Mucosa of descending colon (tissue), 3 donors: ENCODE measurements at regions not wholly inside any gene's neighbourhood (a gene's known extent, or its start where the extent isn't known, plus 50 kb on each side); places are given as distances from the start of the nearest gene placed in this dataset.
"Not testable (repeated sequence)": the region's sequence is repeated elsewhere in the genome, so short reads cannot be mapped to it uniquely, and the experiment has no call there.

Experiments
- ATAC-seq: fragments of 200-7000 bp; cut with Tn5 transposase; one replicate; pipeline ENCODE4 v1.9.1; 2020; ENCODE audit warnings: mild to moderate bottlenecking, moderate library complexity
- DNase-seq, 3 donors: peaks; one replicate each; pipeline ENCODE4 v3.0.0-alpha.2; 2020
- H3K36me3 ChIP-seq: fragments of 200-600 bp; one replicate; pipeline ENCODE4 v1.8.0; 2021; ENCODE audit warnings: low read depth, mild to moderate bottlenecking
- H3K4me1 ChIP-seq: fragments of 200-600 bp; one replicate; pipeline ENCODE4 v1.8.0; 2021; ENCODE audit warnings: low read depth, mild to moderate bottlenecking
- H3K4me3 ChIP-seq: fragments of 200-600 bp; one replicate; pipeline ENCODE4 v1.8.0; 2021; ENCODE audit warnings: mild to moderate bottlenecking
- H3K9me3 ChIP-seq: fragments of 200-600 bp; one replicate; pipeline ENCODE4 v1.8.0; 2021; ENCODE audit warnings: mild to moderate bottlenecking
- CTCF ChIP-seq: fragments of 200-600 bp; IDR thresholded peaks from one replicate; pipeline ENCODE4 v1.8.0; 2022; ENCODE audit warnings: antibody characterized with exemption, mild to moderate bottlenecking
- intact Hi-C, 2 donors: fragments of 100-400 bp; cut with DNase I in 1 of 2; cut with micrococcal nuclease in 1 of 2; formaldehyde crosslinking; loops; one replicate each; pipeline versions ENCODE4 v1.11.0 to v1.11.1; 2022; cut with DNase I, micrococcal nuclease
- donor health status: DM: no; HTN: no; CAD: no; lungs with moderate emphysema.
- donor health status: DM: no; HTN: no; CAD: no.
- donor health status: DM: no; HTN: yes; CAD: no.

GRCh38 chr2:76174505-76174904 lies 463.8 kb upstream of the GCFC2 start:
- no peak for ATAC-seq
- no peak for DNase-seq
- Histone ChIP-seq H3K36me3 (no peaks in the 10 kb centered on the region), H3K4me3 (no peak overlapping the region), H3K4me1 (no peaks in the 10 kb centered on the region), H3K9me3 (peaks cover 6% of the 10 kb centered on the region)
- intact Hi-C loops: no loop called here
- TF ChIP-seq CTCF: no peak

- H3K9me3 ChIP-seq, DNase-seq, H3K4me1 ChIP-seq, H3K4me3 ChIP-seq, ATAC-seq, intact Hi-C loops, H3K36me3 ChIP-seq: not testable (repeated sequence)
Measured at GRCh38 chr2:76173206-76173605, 462.5 kb upstream of the GCFC2 start.

GRCh38 chr2:76172154-76172595 lies 461.5 kb upstream of the GCFC2 start:
- H3K4me3 ChIP-seq, ATAC-seq, H3K9me3 ChIP-seq, DNase-seq, intact Hi-C loops, H3K4me1 ChIP-seq, H3K36me3 ChIP-seq: not testable (repeated sequence)

GRCh38 chr2:76170856-76171255 lies 460.1 kb upstream of the GCFC2 start:
- intact Hi-C loops: no loop called here
- ATAC-seq: no peak
- no peak for TF ChIP-seq CTCF
- H3K9me3 ChIP-seq: peaks cover 3% of the 10 kb centered on the region
- no peaks in the 10 kb centered on the region for H3K36me3 ChIP-seq
- H3K4me3 ChIP-seq: no peak overlapping the region
- no peaks in the 10 kb centered on the region for H3K4me1 ChIP-seq
- no peak for DNase-seq

- intact Hi-C loops: no loop called here
- H3K4me1 ChIP-seq: no peaks in the 10 kb centered on the region
- H3K36me3 ChIP-seq: no peaks in the 10 kb centered on the region
- no peak for DNase-seq
- H3K9me3 ChIP-seq: peaks cover 3% of the 10 kb centered on the region
- no peak for TF ChIP-seq CTCF
- H3K4me3 ChIP-seq: no peak overlapping the region
- no peak for ATAC-seq
Measured at GRCh38 chr2:76170009-76170384, 459.3 kb upstream of the GCFC2 start.

- DNase-seq (no peak), ATAC-seq (no peak)
- Histone ChIP-seq H3K9me3 (peaks cover 3% of the 10 kb centered on the region), H3K4me3 (no peak overlapping the region), H3K4me1 (no peaks in the 10 kb centered on the region), H3K36me3 (no peaks in the 10 kb centered on the region)
- TF ChIP-seq CTCF: no peak
- intact Hi-C loops: no loop called here
Measured at GRCh38 chr2:76169276-76170008, 458.7 kb upstream of the GCFC2 start.

- H3K4me1 ChIP-seq: no peaks in the 10 kb centered on the region
- H3K4me3 ChIP-seq: no peak overlapping the region
- H3K36me3 ChIP-seq: no peaks in the 10 kb centered on the region
- no peak for ATAC-seq
- no peaks in the 10 kb centered on the region for H3K9me3 ChIP-seq
- TF ChIP-seq CTCF: no peak
- no peak for DNase-seq
- intact Hi-C loops: no loop called here
Measured at GRCh38 chr2:76163860-76164259, 453.1 kb upstream of the GCFC2 start.
